GM12874 (cell line): ENCODE measurements at regions not wholly inside any gene's neighbourhood (a gene's known extent, or its start where the extent isn't known, plus 50 kb on each side); places are given as distances from the start of the nearest gene placed in this dataset.

Source experiments
- CTCF ChIP-seq: IDR thresholded peaks from 2 replicates; pipeline ENCODE4 v1.5.1; 2011; ENCODE audit warnings: low read depth, mild to moderate bottlenecking, control low read depth, low read length, moderate library complexity; ENCODE audit not compliant: insufficient read depth

GRCh38 chr1:57696904-57697303 lies 273.0 kb upstream of the DAB1 start:
- TF ChIP-seq CTCF: no peak

- no peak for TF ChIP-seq CTCF
Measured at GRCh38 chr1:57696043-57696442, 272.2 kb upstream of the DAB1 start.

GRCh38 chr1:57686306-57686705 lies 262.4 kb upstream of the DAB1 start:
- no peak for TF ChIP-seq CTCF

GRCh38 chr1:57683037-57683942 lies 259.4 kb upstream of the DAB1 start:
- no peak for TF ChIP-seq CTCF

GRCh38 chr1:57678138-57678537 lies 254.3 kb upstream of the DAB1 start:
- no peak for TF ChIP-seq CTCF

- TF ChIP-seq CTCF: no peak
Measured at GRCh38 chr1:57675776-57676175, 251.9 kb upstream of the DAB1 start.

- no peak for TF ChIP-seq CTCF
Measured at GRCh38 chr1:57674801-57675200, 250.9 kb upstream of the DAB1 start.
